ENCODE measurements at regions not wholly inside any gene's neighbourhood (a gene's known extent, or its start where the extent isn't known, plus 50 kb on each side); places are given as distances from the start of the nearest gene placed in this dataset.

DNA sequence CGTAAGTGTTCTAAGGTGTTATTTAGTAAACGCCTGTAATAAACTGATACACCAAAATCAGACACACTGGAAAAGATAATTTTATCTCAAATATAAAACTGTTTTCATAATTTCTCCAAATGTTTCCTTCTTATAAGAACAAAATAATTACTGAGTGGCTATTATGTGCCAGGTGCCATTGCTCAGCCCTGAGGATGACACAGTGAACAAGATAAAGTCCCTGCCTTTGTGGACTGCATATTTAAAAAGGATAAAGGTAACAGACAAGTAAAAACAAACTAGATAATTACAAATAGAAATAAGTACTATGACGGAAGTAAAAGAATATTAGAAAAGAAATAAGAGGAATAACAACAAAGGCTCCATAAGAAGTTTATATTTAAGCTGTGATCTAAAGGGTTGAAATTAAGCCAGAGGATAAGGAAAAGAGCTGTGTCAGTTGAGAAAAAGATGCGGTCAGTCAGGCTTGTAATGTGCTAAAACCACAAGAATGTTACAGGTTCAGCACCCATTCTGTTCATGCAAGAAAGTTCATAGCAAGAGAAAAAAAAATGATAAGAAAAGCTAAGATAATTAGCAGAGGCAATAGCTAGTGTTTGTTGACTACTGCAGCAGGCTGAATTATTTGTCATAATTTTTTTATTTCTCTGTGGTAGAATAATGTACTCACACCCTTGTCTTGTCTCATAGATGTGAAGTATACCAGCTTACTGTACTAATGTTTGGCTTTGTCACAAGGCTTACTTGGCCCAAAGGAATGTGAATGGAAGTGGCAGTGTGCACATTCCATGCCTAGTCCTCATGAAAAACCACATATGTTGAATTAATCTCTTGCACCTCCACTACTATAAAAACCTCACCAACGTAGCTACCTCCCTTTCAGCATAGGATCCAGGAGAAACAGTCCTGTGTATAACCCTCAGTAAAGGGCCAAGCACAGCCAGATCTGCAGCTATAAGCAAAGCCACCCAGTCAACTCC, 75.1 kb downstream of the CRPPA start:
- no peak overlapping the region for H3K4me3 Mint-ChIP-seq
- H3K4me1 Mint-ChIP-seq (ENCODE audit: low read depth), result no peaks in the 10 kb centered on the region
- peaks cover 16% of the 10 kb centered on the region for H3K36me3 Mint-ChIP-seq
- no peak overlapping the region for H3K27ac Mint-ChIP-seq
- peaks cover 27% of the 10 kb centered on the region for H3K9me3 Mint-ChIP-seq (ENCODE audit: low read depth)
- peaks cover 2% of the 10 kb centered on the region for H3K27me3 Mint-ChIP-seq

DNA sequence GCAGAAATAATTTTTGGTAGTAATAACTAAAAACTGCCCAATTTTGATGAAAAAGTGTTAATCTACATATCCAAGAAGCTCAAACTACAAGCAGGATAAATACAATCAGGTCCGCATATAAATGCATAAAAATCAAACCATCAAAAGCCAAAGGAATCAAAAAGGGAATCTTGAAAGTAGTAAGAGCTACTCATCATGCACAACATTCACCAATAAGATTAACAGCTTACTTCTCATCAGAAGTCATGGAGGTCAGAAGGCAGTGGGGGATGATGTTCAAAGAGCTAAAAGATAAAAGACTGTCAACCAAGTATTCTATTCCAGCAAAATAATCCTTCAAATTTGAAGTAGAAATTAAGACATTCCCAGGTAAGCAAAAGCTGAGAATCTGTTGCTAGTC, 76.4 kb downstream of the CRPPA start:
- peaks cover 31% of the 10 kb centered on the region for H3K9me3 Mint-ChIP-seq (ENCODE audit: low read depth)
- H3K27ac Mint-ChIP-seq, result no peak overlapping the region
- H3K27me3 Mint-ChIP-seq, result peaks cover 2% of the 10 kb centered on the region
- H3K4me1 Mint-ChIP-seq (ENCODE audit: low read depth), result no peaks in the 10 kb centered on the region
- H3K36me3 Mint-ChIP-seq, result peaks cover 26% of the 10 kb centered on the region
- no peak overlapping the region for H3K4me3 Mint-ChIP-seq

DNA sequence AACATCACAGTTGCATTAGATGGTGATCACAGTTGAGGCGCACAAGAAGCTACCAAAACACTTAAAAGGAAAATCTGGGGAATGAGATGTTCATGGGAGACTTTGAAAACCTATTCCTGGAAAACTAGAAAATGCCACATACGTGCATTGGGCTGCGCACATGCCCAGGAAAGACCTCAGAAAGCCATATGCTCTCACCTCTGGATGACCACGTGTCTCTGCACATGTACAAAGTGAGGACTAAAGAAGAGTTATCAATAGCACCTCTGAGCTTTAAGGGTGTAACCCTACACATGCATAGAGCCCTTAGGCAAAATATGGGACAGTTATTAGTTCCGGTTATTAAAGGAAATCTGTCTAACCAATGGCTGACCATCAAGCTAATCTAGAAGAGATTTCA, 77.7 kb downstream of the CRPPA start:
- Mint-ChIP-seq H3K9me3 (ENCODE audit: low read depth) (peaks cover 21% of the 10 kb centered on the region), H3K4me3 (no peak overlapping the region), H3K27ac (no peak overlapping the region), H3K36me3 (peaks cover 20% of the 10 kb centered on the region), H3K4me1 (ENCODE audit: low read depth) (no peaks in the 10 kb centered on the region), H3K27me3 (peaks cover 2% of the 10 kb centered on the region)

DNA sequence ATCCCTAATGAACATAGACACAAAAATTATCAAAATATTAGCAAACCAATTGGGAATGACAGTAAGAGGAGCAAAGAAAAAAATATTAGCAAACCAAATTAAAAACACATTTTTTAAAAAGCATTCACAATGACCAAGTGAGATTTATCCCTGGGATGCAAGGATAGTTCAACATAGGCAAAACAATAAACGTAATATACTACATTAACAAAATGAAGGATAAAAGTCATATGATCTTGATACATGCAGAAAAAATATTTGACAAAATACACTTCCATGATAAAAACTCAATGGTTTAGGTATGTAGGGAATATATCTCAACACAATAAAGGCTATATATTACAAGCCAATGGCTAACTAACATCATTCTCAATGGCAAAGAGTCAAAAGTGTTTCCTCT, 83.3 kb downstream of the CRPPA start:
- Mint-ChIP-seq H3K27ac (no peak overlapping the region), H3K27me3 (no peaks in the 10 kb centered on the region), H3K9me3 (ENCODE audit: low read depth) (peaks cover 27% of the 10 kb centered on the region), H3K36me3 (peaks cover 34% of the 10 kb centered on the region), H3K4me3 (no peak overlapping the region), H3K4me1 (ENCODE audit: low read depth) (peaks cover 15% of the 10 kb centered on the region)

DNA sequence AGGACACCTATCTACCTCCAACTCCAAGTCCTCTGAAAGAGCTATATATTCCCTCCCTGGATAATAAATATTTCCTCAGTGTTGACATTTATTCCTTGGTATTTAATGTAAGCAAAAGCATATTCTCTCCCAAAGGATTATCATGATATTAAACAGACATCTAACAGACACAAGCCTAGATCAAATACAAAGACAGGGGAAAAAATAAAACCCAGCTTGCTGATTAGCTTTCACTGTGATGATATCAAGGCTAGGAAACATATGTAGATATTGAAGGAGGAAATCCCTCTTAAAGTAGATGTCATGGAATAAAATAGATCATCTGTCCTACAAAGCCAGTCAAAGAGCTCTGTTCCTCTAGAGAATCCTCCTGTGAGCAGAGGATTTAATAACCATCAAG, 95.2 kb downstream of the CRPPA start:
- Mint-ChIP-seq H3K36me3 (peaks cover 12% of the 10 kb centered on the region), H3K4me3 (no peak overlapping the region), H3K27me3 (no peaks in the 10 kb centered on the region), H3K9me3 (ENCODE audit: low read depth) (no peaks in the 10 kb centered on the region), H3K4me1 (ENCODE audit: low read depth) (no peaks in the 10 kb centered on the region), H3K27ac (no peak overlapping the region)

DNA sequence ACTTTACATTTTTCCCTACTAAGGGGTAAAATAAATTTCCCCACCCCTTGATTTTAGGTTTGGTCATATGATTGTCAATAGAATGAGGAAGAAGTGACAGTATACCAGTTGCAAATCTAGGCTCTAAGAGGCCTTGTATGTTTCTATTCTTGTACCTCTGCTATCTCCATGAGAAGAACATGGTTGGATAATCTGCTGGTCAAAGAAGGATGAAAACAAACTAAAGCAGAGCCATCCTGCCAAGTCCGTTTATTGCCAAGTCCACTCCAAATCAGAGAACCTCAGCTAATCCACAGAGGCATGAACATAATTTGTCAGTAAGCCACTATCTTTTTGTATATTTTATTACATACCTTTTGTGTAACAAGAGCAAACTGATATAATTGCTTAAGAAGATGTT, 98.0 kb downstream of the CRPPA start:
- peaks cover 14% of the 10 kb centered on the region for H3K36me3 Mint-ChIP-seq

DNA sequence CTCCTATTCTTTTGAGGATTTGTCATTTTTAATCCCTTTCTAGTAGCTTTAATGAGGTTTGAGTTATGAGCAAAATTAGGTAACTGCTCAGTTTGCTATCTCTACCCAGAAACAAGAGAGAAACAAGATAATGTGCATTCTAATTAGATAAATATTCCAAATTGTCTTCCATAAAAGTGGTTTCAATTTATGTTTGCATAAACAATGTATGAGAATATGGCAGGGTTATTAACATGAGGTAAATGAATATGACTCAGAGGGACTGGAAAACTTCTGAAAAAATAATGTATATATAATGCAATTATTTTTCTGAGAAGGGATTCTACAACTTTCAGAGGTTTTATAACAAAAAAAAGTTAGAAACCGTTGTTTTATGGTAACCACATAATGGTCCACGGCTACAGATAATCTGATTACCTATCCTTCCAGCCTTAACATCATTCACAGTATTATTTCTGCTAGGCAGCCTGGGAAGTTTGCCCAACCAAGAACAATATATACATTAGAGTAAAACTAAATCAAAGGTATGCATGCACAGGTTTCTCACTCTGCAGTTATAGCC, 101.2 kb downstream of the CRPPA start:
- no peaks in the 10 kb centered on the region for H3K4me1 Mint-ChIP-seq (ENCODE audit: low read depth)
- no peaks in the 10 kb centered on the region for H3K27me3 Mint-ChIP-seq
- H3K27ac Mint-ChIP-seq, result no peak overlapping the region
- no peaks in the 10 kb centered on the region for H3K9me3 Mint-ChIP-seq (ENCODE audit: low read depth)
- peaks cover 9% of the 10 kb centered on the region for H3K36me3 Mint-ChIP-seq
- no peak overlapping the region for H3K4me3 Mint-ChIP-seq

More for the DNA sequence above, 98.0 kb downstream of the CRPPA start:
- no peaks in the 10 kb centered on the region for H3K4me1 Mint-ChIP-seq (ENCODE audit: low read depth)
- no peak overlapping the region for H3K4me3 Mint-ChIP-seq
- H3K27me3 Mint-ChIP-seq, result no peaks in the 10 kb centered on the region
- no peaks in the 10 kb centered on the region for H3K9me3 Mint-ChIP-seq (ENCODE audit: low read depth)
- no peak overlapping the region for H3K27ac Mint-ChIP-seq

DNA sequence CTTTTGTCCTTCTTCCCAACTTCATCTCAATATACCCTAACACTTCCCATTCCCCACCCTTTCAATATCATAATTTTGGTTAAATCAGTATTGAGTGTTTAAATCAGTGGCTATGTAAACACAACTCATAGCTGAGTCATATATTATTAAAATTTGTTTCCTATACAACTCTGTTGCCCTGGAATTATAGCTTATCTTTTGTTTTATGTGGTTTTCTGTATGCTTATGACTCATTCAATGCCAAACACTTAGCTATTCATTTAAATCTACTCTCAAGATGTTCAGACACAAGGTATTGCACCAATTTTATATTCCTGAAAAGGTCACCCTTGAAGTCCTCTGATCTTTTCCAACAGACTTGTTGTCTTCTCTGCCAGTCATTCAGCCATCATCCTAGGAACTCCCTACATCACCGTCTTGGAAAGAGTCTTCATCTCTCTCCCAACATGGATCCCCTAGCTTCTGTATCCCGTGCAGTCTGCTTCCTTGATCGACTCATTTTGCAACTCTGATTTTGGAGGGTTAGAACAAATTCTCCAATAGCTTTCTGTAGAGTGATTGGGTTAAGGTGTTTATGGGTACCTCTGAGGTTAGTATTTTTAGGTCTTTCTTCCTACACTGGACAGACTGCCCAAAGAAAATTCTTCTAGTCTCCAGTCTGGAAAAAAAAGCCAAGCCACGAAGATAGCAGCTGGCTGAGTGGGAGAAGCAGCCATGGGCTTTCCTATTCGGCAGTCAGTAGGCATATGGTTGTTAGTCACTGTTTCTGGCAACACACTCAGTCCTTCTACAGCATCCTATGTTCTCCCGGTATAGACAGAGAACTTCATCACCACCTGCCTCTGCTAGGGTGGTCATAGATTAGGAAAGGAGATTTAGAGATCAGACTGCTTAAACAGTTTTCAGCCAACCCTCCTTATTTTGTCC, 102.1 kb downstream of the CRPPA start:
- Mint-ChIP-seq H3K4me1 (ENCODE audit: low read depth) (no peaks in the 10 kb centered on the region), H3K9me3 (ENCODE audit: low read depth) (no peaks in the 10 kb centered on the region), H3K4me3 (no peak overlapping the region), H3K27me3 (no peaks in the 10 kb centered on the region), H3K36me3 (peaks cover 6% of the 10 kb centered on the region), H3K27ac (no peak overlapping the region)

DNA sequence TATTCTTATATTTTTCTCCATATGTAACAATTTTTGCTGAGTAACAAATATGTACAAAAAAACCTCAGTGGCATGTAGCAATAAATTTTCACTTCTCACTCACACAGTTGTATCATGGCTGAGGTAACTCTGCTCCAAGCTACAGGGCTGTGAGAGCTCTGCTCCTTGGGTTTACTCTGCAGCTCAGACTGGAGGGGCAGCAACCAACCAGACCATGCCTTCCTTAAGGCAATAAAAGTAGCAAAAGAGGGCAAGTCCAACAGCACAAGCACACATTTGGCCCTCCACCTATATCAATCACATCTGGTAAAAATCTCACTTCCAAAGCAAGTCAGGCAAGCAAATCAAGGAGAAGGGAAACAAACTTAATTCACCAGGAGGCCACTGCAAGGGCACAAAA, 102.9 kb downstream of the CRPPA start:
- H3K36me3 Mint-ChIP-seq, result peaks cover 6% of the 10 kb centered on the region
- no peaks in the 10 kb centered on the region for H3K4me1 Mint-ChIP-seq (ENCODE audit: low read depth)

DNA sequence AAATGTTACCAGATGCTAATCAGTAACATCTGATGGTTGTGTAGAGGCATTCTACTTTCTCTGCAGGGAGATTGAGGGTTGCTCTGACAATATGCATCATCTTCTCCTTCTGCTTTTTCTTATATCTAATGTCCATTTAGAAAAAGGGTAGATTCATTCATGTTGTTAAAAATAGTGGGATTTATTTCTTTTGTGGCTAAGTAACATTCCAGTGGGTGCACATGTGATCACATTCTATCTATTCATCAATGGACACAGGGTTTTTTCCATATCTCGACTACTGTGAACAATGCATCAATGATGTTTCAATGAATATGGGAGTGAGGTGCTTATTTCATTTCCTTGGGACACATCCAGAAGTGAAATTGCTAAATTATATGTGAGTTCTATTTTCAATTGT, 103.9 kb downstream of the CRPPA start:
- Mint-ChIP-seq H3K36me3 (peaks cover 3% of the 10 kb centered on the region), H3K9me3 (ENCODE audit: low read depth) (no peaks in the 10 kb centered on the region), H3K4me1 (ENCODE audit: low read depth) (no peaks in the 10 kb centered on the region), H3K27me3 (no peaks in the 10 kb centered on the region), H3K4me3 (no peak overlapping the region), H3K27ac (no peak overlapping the region)

More for the DNA sequence above, 102.9 kb downstream of the CRPPA start:
- no peaks in the 10 kb centered on the region for H3K27me3 Mint-ChIP-seq
- no peaks in the 10 kb centered on the region for H3K9me3 Mint-ChIP-seq (ENCODE audit: low read depth)
- no peak overlapping the region for H3K27ac Mint-ChIP-seq
- no peak overlapping the region for H3K4me3 Mint-ChIP-seq

DNA sequence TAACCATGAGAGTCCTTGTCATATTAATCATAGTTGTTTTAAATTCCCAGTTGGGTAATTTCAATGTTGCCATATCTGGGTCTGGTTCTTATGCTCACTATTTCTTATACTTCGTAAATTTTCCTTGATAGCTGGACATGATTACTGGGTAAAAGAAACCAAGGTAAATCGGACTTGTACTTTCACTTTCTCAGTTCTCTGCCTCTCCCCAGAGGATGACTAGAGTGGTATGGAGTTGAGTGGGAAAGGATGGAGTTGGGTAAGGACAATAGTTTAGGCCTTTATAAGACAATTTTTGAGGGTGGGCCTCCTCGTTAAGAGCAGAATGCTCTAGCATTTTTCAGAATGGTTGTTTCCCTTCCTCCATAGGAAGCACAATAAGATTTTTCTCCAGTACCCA, 106.1 kb downstream of the CRPPA start:
- H3K4me1 Mint-ChIP-seq (ENCODE audit: low read depth), result no peaks in the 10 kb centered on the region
- no peaks in the 10 kb centered on the region for H3K27me3 Mint-ChIP-seq
- no peaks in the 10 kb centered on the region for H3K9me3 Mint-ChIP-seq (ENCODE audit: low read depth)
- no peak overlapping the region for H3K4me3 Mint-ChIP-seq
- peaks cover 3% of the 10 kb centered on the region for H3K36me3 Mint-ChIP-seq
- H3K27ac Mint-ChIP-seq, result no peak overlapping the region

DNA sequence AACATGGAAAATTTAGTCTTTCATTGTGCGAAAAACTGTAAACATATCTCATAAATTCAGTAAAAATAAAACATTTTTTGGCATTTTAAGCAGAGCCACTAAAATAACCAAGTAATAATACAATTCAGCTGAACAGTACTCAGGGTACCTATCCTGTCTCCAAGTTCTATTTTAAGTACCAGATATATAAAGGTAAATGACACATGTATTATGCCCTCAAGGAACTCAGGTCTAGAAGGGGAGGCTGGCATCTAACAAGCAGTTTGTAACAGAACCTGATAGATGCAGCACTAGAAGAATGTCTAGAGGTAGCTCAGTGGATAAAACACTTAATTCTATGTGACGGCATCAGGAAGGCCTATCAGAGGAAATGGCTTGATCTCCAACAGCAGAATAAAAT, 112.2 kb downstream of the CRPPA start:
- Mint-ChIP-seq H3K4me3 (no peak overlapping the region), H3K27ac (no peak overlapping the region), H3K4me1 (ENCODE audit: low read depth) (no peaks in the 10 kb centered on the region), H3K27me3 (no peaks in the 10 kb centered on the region), H3K9me3 (ENCODE audit: low read depth) (no peaks in the 10 kb centered on the region), H3K36me3 (peaks cover 5% of the 10 kb centered on the region)

DNA sequence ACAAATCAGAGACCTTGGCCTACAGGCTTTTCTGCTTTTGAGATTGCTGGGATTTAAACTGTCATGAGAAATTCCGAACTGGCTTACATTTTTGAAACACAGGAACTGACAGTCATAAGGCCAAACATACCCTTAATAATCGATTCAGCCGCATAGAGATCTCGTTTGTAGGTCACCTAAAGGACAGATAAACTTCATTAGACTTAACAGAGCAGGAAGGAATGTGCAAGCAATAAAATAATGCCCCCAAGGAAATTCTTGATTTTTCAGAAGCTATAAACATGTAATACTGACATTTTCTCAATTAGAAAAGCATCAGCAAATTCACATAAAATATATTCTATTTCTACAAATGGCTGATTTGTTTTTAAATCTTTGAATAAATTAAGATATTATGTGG, 120.0 kb downstream of the CRPPA start:
- Mint-ChIP-seq H3K4me1 (ENCODE audit: low read depth) (no peaks in the 10 kb centered on the region), H3K9me3 (ENCODE audit: low read depth) (no peaks in the 10 kb centered on the region), H3K36me3 (peaks cover 5% of the 10 kb centered on the region), H3K27ac (no peak overlapping the region), H3K27me3 (no peaks in the 10 kb centered on the region), H3K4me3 (no peak overlapping the region)

DNA sequence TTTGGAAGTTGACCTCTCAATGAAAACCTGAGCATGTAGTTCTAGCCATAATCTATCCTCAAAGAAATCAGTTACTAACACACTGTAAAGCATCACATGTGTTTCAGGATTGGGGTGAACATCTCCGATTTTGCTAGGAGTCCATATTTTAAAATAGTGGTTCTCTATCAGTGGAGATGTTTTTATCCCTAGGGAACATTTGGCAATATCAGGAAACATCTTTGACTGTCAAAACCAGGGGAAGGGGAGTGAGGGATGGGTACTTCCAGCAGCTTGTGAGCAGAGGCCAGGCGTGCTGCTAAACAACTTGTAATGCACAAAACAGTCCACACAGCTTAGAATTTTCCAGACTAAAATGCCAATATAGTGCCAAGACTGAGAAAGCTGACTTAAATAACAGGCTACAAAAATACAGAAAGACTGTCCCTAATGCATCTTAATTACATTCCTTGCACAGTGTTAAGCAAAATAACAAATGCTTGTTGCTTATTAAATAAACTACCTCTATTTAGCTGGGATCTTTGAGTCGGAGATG, 120.9 kb downstream of the CRPPA start:
- no peak overlapping the region for H3K4me3 Mint-ChIP-seq
- H3K27ac Mint-ChIP-seq, result no peak overlapping the region
- H3K4me1 Mint-ChIP-seq (ENCODE audit: low read depth), result no peaks in the 10 kb centered on the region
- H3K9me3 Mint-ChIP-seq (ENCODE audit: low read depth), result no peaks in the 10 kb centered on the region
- H3K36me3 Mint-ChIP-seq, result peaks cover 2% of the 10 kb centered on the region
- H3K27me3 Mint-ChIP-seq, result no peaks in the 10 kb centered on the region

DNA sequence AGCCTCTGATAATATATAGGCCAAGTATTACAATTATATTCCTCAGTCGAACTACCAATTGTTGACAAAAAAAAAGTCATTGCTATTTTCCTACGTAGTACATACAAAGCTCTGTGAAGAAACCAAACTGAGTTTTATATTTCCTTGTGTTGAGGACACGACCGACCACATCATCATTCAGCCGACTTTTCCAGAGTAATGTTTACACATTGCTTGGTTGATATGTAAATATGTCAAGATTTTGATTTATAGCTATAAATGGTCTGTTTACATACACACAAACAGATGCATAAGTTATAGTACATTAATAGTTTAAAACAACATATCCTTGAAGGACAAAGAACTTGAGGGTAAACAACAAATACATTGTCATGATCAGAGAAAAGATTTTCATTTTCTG, 121.5 kb downstream of the CRPPA start:
- H3K27me3 Mint-ChIP-seq, result no peaks in the 10 kb centered on the region
- H3K4me3 Mint-ChIP-seq, result no peak overlapping the region

More for the DNA sequence above, 121.5 kb downstream of the CRPPA start:
- no peaks in the 10 kb centered on the region for H3K36me3 Mint-ChIP-seq
- no peaks in the 10 kb centered on the region for H3K4me1 Mint-ChIP-seq (ENCODE audit: low read depth)
- H3K27ac Mint-ChIP-seq, result no peak overlapping the region
- no peaks in the 10 kb centered on the region for H3K9me3 Mint-ChIP-seq (ENCODE audit: low read depth)
